ENCODE measurements at regions not wholly inside any gene's neighbourhood (a gene's known extent, or its start where the extent isn't known, plus 50 kb on each side); places are given as distances from the start of the nearest gene placed in this dataset.

GRCh38 chr1:88472298-88472697, 211.8 kb upstream of the PKN2 start:
- TF ChIP-seq CTCF (conservative IDR thresholded peaks at IDR 0.05 in 1 of 2, IDR thresholded peaks at IDR 0.05 in 1 of 2; ENCODE audit: low read depth in 1 of 2, low read length in 2 of 2) (no peak), EZH2 (IDR thresholded peaks at IDR 0.05; ENCODE audit: low read length, missing control alignments) (no peak)

Data from fibroblast of lung (primary cell).